Heart left ventricle (tissue), 16 donors: ENCODE measurements at regions not wholly inside any gene's neighbourhood (a gene's known extent, or its start where the extent isn't known, plus 50 kb on each side); places are given as distances from the start of the nearest gene placed in this dataset.

Experiments
- ATAC-seq, 4 donors: fragments of 200-7000 bp; cut with Tn5 transposase; one replicate each; pipeline ENCODE4 v1.9.1; 2020 to 2022; ENCODE audit warnings: moderate library complexity in 4 of 4, mild to moderate bottlenecking in 3 of 4, moderate number of reproducible peaks in 1 of 4
- DNase-seq, 5 donors: peaks; one replicate each; pipeline ENCODE4 v3.0.0-alpha.2; 2020
- H3K27ac ChIP-seq, 12 donors: fragments of 200-600 bp; sonication (generic) in 4 of 12; one replicate each; pipeline versions ENCODE4 v1.5.0 to v1.8.0; 2016 to 2022; ENCODE audit warnings: mild to moderate bottlenecking in 2 of 12
- H3K27me3 ChIP-seq, 9 donors: fragments of 200-600 bp; sonication (generic) in 2 of 9; one replicate each; pipeline versions ENCODE4 v1.5.1 to v1.8.0; 2016 to 2022; ENCODE audit warnings: mild to moderate bottlenecking in 3 of 9
- H3K36me3 ChIP-seq, 9 donors: fragments of 200-600 bp; sonication (generic) in 2 of 9; one replicate each; pipeline versions ENCODE4 v1.5.0 to v1.8.0; 2018 to 2022; ENCODE audit warnings: mild to moderate bottlenecking in 2 of 9
- H3K4me1 ChIP-seq, 12 donors: fragments of 200-600 bp; sonication (generic) in 4 of 12; one replicate each; pipeline versions ENCODE4 v1.5.0 to v1.8.0; 2016 to 2022; ENCODE audit warnings: mild to moderate bottlenecking in 3 of 12
- H3K4me3 ChIP-seq, 12 donors: fragments of 200-600 bp; sonication (generic) in 4 of 12; one replicate each; pipeline versions ENCODE4 v1.5.0 to v1.8.0; 2017 to 2022; ENCODE audit warnings: mild to moderate bottlenecking in 9 of 12, moderate library complexity in 4 of 12
- H3K9me3 ChIP-seq, 12 donors: fragments of 200-600 bp; sonication (generic) in 4 of 12; one replicate each; pipeline versions ENCODE4 v1.5.0 to v1.8.0; 2016 to 2022; ENCODE audit warnings: mild to moderate bottlenecking in 1 of 12
- POLR2A ChIP-seq, 2 donors: fragments of 450-650 bp; IDR thresholded peaks; one replicate each; pipeline ENCODE4 v1.6.1; 2017; ENCODE audit warnings: antibody characterized with exemption in 2 of 2, mild to moderate bottlenecking in 2 of 2, moderate library complexity in 2 of 2
- WGBS, 4 donors: extraction: QIAGEN DNeasy Blood & Tissue Kit in 2 of 4; methylation state at CpG; one replicate each; pipeline versions ENCODE4 v1.1.5 to v1.1.7; 2013 to 2018; 5-methylcytosine and 5-hydroxymethylcytosine counted together
- intact Hi-C, 10 donors: fragments of 100-400 bp; cut with DNase I; formaldehyde crosslinking; loops; one replicate each; pipeline versions ENCODE4 v1.11.1 to v1.14.2; 2022
- TF ChIP-seq, protein P1 (sequence below), 12 donors: fragments of 200-600 bp; sonication (generic) in 4 of 12; IDR thresholded peaks; one replicate each; pipeline versions ENCODE4 v1.5.0 to v1.8.0; 2018 to 2022; ENCODE audit warnings: antibody characterized with exemption in 12 of 12, mild to moderate bottlenecking in 5 of 12
- donor health status: ischemic (EF 13 %, LVEDD 7.1; RV severe dilation, severe dysfunction).
- donor health status: healthy with polysubstance abuse.
- donor health status: DM: no; HTN: yes; CAD: no.
- donor health status: DM: no; HTN: no; CAD: no.
- donor health status: ischemic (EF 25% LVEDD 6.9; RV normal size, moderate dysfunction).
- donor health status: ischemic (EF 25% LVEDD 5.7; RV mildly dilated, moderate dysfunction).
- donor health status: healthy.
- donor health status: DM: yes; HTN: yes; CAD: no.
- donor health status: ischemic (EF 35%, LVEDD 5.7; RV mildly dilated, moderate dysfunction).
- donor health status: nonischemic (EF 11% LVEDD 7.7; RV severe dilation, severe dysfunction).
- donor health status: DM: yes; HTN: yes; CAD: no.
- donor health status: PGD.
- donor health status: ischemic (EF 29% LVEDD 5.4; RV normal size, mild dysfunction).
- donor health status: nonischemic (EF 23%, LVEDD 6.1; RV moderate dilation, normal function).

DNA sequence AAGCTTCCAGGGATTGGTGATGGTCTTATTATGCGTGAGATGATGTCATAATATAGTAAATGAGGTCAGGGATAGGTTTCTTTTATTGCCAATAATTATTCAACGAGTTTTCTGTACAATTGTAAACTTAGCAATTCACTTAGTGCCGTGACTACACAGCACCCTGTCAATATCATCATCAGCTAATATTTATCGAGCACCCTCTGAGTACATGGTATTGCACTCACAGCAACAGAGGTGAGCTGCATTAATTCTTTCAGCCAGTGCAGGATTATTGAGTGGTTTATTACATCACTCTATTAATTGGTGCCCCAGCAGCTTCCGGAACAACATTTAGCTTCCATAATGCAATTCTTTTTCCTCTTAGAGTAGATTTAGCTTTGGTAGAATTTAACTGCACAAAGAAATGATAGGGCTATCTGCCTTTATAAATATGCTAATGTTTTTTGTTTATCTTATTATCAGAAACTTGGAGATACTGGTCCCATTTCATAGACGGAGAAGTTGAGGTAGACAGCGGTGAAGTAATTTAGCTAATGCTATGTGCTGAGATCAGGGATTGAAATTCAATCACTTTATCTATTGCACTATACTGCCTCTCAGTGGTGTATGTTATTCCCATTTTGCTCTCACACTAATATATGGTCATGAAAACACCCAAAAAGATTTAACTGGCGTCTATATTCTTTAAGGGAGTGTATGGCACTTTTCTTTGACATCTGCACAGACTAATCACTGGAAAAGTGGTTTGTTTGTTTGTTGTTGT lies 726.1 kb upstream of the WWC1 start:
- H3K27ac ChIP-seq: no peak overlapping the region
- TF ChIP-seq, protein P1, sequence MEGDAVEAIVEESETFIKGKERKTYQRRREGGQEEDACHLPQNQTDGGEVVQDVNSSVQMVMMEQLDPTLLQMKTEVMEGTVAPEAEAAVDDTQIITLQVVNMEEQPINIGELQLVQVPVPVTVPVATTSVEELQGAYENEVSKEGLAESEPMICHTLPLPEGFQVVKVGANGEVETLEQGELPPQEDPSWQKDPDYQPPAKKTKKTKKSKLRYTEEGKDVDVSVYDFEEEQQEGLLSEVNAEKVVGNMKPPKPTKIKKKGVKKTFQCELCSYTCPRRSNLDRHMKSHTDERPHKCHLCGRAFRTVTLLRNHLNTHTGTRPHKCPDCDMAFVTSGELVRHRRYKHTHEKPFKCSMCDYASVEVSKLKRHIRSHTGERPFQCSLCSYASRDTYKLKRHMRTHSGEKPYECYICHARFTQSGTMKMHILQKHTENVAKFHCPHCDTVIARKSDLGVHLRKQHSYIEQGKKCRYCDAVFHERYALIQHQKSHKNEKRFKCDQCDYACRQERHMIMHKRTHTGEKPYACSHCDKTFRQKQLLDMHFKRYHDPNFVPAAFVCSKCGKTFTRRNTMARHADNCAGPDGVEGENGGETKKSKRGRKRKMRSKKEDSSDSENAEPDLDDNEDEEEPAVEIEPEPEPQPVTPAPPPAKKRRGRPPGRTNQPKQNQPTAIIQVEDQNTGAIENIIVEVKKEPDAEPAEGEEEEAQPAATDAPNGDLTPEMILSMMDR (IDR thresholded peaks at IDR 0.05): peak in 4 of 12 donors; percentile 11 to 25 (median 14)
- TF ChIP-seq POLR2A (IDR thresholded peaks at IDR 0.05): no peak
- no peaks in the 10 kb centered on the region for H3K9me3 ChIP-seq
- peaks cover 0 to 27% (median 0%) of the 10 kb centered on the region in 9 donors for H3K27me3 ChIP-seq
- no peak overlapping the region for H3K4me3 ChIP-seq
- no peak for ATAC-seq
- H3K4me1 ChIP-seq: no peaks in the 10 kb centered on the region
- H3K36me3 ChIP-seq: no peaks in the 10 kb centered on the region
- intact Hi-C loops: no loop called here
- WGBS, 4 donors: 81 to 88% (median 82%) methylated on average over 8 of the region's 8 CpGs
- no peak for DNase-seq

DNA sequence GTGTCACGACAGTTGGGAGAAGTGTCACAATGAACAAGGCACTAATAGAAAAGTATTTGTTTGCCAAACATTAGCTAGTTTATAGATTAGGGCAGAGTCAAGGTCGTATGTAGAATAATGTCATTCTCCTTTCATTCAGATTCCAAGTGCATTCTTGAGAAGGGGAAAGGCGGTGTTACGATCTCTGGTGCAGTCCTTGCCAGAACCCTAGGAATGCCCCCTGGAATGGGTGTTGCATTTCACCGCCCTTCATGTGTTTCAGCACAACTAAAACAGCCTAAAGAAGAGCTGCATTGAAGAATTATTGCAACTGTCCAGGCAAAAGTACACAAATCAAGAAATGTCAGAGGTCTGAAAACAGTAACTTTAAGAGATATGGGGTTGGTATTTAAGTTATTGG lies 721.0 kb upstream of the WWC1 start:
- intact Hi-C loops: loop anchor here in 2 of 10 donors (10.0 kb wide), 2 partner anchors 634 to 644 kb away; no protein-coding TSS in a partner anchor
- no peaks in the 10 kb centered on the region for H3K9me3 ChIP-seq
- no peaks in the 10 kb centered on the region for H3K36me3 ChIP-seq
- ATAC-seq (no peak), DNase-seq (no peak)
- peaks cover 0 to 11% (median 0%) of the 10 kb centered on the region in 12 donors for H3K4me1 ChIP-seq
- H3K27me3 ChIP-seq: peaks cover 0 to 62% (median 18%) of the 10 kb centered on the region in 9 donors
- no peak for TF ChIP-seq POLR2A (IDR thresholded peaks at IDR 0.05)
- TF ChIP-seq, protein P1 (IDR thresholded peaks at IDR 0.05): no peak
- no peak overlapping the region for H3K27ac ChIP-seq
- 75 to 79% (median 77%) methylated on average over 5 of the region's 5 CpGs for WGBS, 4 donors
- no peak overlapping the region for H3K4me3 ChIP-seq

DNA sequence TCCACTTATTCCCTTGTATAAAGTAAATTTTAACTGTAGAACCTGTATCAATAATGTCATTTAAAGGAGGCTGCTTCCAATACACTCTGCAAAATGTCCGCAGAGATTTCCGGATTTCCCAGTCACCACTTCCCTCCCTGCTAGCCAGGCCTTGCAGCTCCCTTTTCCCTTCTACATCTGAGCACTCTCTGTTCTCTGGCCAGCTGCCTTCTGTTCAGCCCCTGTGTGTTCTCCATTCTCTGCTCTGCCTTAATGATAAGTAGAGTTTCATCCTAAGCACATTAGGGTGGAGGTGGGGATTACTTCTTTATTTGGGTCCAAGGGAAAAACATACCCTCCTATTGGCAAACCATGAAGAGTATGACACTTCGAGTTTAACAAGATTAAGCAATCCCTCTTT lies 719.6 kb upstream of the WWC1 start:
- no peak for DNase-seq
- Histone ChIP-seq H3K9me3 (no peaks in the 10 kb centered on the region), H3K4me1 (peaks cover 0 to 11% (median 0%) of the 10 kb centered on the region in 12 donors), H3K27ac (no peak overlapping the region), H3K27me3 (peaks cover 0 to 75% (median 27%) of the 10 kb centered on the region in 9 donors), H3K36me3 (no peaks in the 10 kb centered on the region), H3K4me3 (no peak overlapping the region)
- 67 to 79% (median 74%) methylated on average over 3 of the region's 3 CpGs for WGBS, 4 donors
- TF ChIP-seq POLR2A (IDR thresholded peaks at IDR 0.05): no peak
- TF ChIP-seq, protein P1 (IDR thresholded peaks at IDR 0.05): no peak
- ATAC-seq: no peak
- intact Hi-C loops: loop anchor here in 2 of 10 donors (10.0 kb wide), 2 partner anchors 633 to 643 kb away; no protein-coding TSS in a partner anchor

DNA sequence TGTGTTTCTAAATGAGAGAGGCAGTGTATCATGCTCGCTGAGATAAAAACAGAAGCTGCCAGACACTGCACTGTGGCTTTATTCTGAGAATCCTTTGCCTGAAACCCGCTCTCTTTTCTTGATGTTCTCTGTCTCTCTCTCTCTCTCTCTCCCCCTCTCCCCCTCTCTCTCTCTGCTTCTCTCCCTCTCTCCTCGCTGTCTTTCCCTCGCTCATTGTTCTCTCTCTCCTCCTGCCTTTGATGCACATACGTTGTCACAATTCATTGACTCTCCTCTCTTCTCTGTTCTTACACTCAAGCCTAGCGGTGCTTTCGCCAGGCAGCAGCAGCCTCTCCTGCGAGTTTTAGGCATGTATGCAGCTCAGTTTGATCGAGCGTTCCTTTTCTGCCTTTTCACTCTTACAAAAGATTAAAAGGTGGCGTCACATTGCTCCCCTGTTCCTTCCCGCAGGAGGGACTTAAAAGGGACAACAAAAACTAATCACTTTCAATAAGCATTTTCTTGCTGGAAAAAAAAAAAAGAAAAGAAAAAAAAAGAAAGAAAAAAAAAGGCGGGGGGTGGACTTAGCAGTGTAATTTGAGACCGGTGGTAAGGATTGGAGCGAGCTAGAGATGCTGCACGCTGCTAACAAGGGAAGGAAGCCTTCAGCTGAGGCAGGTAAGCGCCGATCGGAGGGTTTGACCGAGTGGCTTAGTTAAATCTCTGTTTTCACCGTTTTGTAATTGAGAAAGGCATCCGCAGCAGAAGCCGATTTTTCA lies 717.9 kb upstream of the WWC1 start:
- no peak overlapping the region for H3K27ac ChIP-seq
- ATAC-seq (peak in 2 of 4 donors; percentile 30 to 43), DNase-seq (no peak)
- no peak for TF ChIP-seq POLR2A (IDR thresholded peaks at IDR 0.05)
- TF ChIP-seq, protein P1 (IDR thresholded peaks at IDR 0.05): no peak
- WGBS, 4 donors: 1 to 2% (median 1%) methylated on average over 23 of the region's 23 CpGs
- H3K36me3 ChIP-seq: no peaks in the 10 kb centered on the region
- peak overlapping the region in 9 of 12 donors; percentile 3 to 41 (median 32) for H3K4me3 ChIP-seq
- intact Hi-C loops: loop anchor here in 2 of 10 donors (10.0 kb wide), 2 partner anchors 631 to 641 kb away; no protein-coding TSS in a partner anchor
- no peaks in the 10 kb centered on the region for H3K9me3 ChIP-seq
- peaks cover 0 to 11% (median 0%) of the 10 kb centered on the region in 12 donors for H3K4me1 ChIP-seq
- peaks cover 3 to 79% (median 31%) of the 10 kb centered on the region in 9 donors for H3K27me3 ChIP-seq
